Mesodermal cell (in vitro differentiated cells): ENCODE measurements at regions not wholly inside any gene's neighbourhood (a gene's known extent, or its start where the extent isn't known, plus 50 kb on each side); places are given as distances from the start of the nearest gene placed in this dataset.
A peak's percentile ranks its signal among the peaks of the same experiment; 100 is the strongest.

Experiments
- H3K27ac ChIP-seq: 2 replicates; pipeline ENCODE4 v1.7.0; 2013; ENCODE audit warnings: mild to moderate bottlenecking, low read depth, low read length, moderate library complexity; ENCODE audit not compliant: severe bottlenecking
- H3K36me3 ChIP-seq: 2 replicates; pipeline ENCODE4 v1.7.1; 2013; ENCODE audit warnings: mild to moderate bottlenecking, low read length, moderate library complexity; ENCODE audit not compliant: control insufficient read depth, insufficient read depth
- H3K4me1 ChIP-seq: one replicate; pipeline ENCODE4 v1.7.1; 2013; ENCODE audit warnings: mild to moderate bottlenecking, low read length; ENCODE audit not compliant: insufficient read depth, control insufficient read depth, poor library complexity, severe bottlenecking
- H3K4me3 ChIP-seq: 2 replicates; pipeline ENCODE4 v1.7.0; 2013; ENCODE audit warnings: low read length, control low read depth, mild to moderate bottlenecking; ENCODE audit not compliant: insufficient read depth, poor library complexity, severe bottlenecking; ENCODE audit errors: extremely low read depth
- H3K9me3 ChIP-seq: 2 replicates; pipeline ENCODE4 v1.7.1; 2013; ENCODE audit warnings: mild to moderate bottlenecking, low read length, moderate library complexity; ENCODE audit not compliant: control insufficient read depth
- WGBS, 2 experiments: methylation state at CpG; one replicate each; pipeline ENCODE4 v1.1.5; 2013; ENCODE audit warnings: missing lambda C conversion rate in 2 of 2; ENCODE audit not compliant: insufficient coverage in 2 of 2; 5-methylcytosine and 5-hydroxymethylcytosine counted together

DNA sequence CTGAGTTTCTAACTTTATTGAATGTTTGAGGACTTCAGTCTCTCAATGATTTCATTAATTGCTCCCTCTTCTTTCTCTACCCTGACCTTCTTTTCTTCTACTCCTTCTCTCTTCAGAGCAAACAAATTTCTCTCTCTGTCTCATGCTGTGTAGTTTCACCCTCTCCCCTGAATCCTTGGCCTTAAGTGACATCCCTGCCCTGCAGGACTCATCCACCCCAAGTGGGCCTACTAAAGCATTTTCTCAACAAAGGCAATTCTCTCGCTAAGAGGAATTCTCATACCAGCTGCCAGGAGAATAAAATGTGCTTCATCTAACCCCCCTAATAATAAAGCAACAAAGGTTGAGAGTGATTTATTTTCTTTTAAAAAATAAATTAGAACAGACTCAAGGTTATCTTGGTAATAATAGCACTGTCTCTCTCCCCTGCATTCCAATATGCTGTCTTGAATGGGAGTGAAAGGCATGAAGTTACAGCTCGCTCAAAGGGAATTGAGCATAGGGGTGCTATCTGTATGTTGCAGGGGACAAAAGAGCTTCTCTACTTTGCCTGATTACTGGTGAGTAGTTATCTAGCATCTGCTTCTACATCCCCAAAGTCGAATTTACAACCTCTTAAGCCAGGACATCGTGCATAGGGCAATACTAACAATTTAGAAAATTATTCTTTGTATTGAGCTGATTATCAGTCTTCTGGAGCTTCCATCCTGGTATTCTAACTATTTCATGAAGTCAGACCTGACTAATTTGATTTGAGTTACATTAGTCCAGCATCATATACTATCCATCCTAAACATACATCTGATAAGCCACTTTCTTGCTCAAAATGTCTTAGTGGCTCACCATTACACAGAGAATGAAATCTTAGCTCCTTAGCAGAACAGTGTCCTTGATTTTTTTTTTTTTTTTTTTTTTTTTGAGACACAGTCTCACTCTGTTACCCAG, 76.9 kb upstream of the DNAJC19 start:
- Histone ChIP-seq H3K27ac (no peak overlapping the region), H3K9me3 (no peaks in the 10 kb centered on the region), H3K4me3 (no peak overlapping the region), H3K4me1 (peaks cover 11% of the 10 kb centered on the region), H3K36me3 (no peaks in the 10 kb centered on the region)
- WGBS, 2 experiments = 71% methylated on average over 1 of the region's 4 CpGs; no CpG with 5 or more reads in 1 of the 2 experiments

DNA sequence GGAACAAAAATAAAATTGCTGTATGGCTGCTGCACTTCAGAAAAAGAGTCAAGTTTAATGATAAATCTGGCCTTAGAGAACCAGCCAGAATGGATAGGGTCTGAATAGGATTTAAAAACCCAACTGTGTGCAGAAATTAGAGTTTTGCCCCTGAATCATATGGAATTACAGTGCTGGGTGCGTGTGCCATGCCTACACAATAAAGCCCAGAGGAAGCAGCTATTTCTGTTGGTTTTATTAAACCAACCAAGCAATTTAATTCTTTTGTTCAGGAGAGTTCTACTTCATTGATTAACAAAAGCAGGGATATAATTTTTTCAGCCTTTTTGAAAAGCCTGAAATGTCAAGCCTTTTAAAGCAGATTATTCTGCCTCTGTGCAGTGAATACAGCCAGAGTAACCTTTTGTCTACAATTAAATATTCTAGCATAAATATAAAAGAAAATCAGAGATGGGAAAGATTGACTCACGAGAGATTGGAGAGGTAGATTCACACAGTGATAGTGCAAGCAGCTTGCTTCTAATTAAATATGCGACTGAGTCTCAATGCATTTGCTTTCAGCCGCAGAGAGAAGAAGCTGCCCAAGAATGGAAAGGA, 66.7 kb upstream of the DNAJC19 start:
- no peak overlapping the region for H3K27ac ChIP-seq
- no peaks in the 10 kb centered on the region for H3K9me3 ChIP-seq
- 81 to 83% methylated on average over 2 to 4 of the region's 4 CpGs for WGBS, 2 experiments
- no peaks in the 10 kb centered on the region for H3K36me3 ChIP-seq
- peaks cover 16% of the 10 kb centered on the region for H3K4me1 ChIP-seq
- H3K4me3 ChIP-seq = no peak overlapping the region

DNA sequence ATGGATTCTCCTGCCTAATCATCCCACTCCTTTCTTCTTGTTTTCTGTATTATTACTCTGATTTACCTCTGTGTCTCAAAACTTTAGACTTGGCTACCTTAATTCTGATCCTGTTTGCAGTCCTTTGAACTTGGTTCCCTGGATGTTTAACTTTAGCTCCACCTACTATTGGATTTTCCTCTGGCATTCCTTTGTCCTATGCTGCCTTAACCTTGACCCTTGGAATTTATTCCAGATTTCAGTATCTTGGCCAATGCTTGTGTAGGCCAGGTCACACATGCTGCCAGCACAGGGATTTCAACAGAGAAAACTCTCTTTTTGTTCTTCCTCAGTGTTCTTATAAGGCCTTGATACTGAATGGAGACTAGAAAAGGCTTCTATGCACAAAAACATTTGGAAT, 65.0 kb upstream of the DNAJC19 start:
- H3K4me3 ChIP-seq = no peak overlapping the region
- H3K27ac ChIP-seq = no peak overlapping the region
- no peaks in the 10 kb centered on the region for H3K9me3 ChIP-seq
- H3K4me1 ChIP-seq = peaks cover 25% of the 10 kb centered on the region
- H3K36me3 ChIP-seq = no peaks in the 10 kb centered on the region

DNA sequence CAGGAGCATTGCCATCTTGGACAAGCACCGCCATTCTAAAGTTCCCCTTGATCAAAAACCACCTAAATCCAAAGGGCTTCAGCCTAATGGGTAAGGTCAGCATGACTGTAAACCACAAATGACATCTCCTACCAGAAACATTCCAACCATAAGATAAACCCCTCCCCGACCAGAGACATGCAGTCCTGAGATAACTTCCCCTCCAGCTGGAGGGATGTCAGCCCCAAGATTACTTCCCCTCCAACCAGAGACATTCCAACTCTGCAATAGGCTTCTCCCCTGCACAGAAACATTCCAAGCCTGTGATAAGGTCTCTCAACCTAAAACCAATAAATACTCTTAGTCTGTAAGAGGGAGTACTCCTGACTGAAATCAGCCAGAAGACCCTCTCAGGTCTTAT, 62.7 kb upstream of the DNAJC19 start:
- H3K27ac ChIP-seq = peak overlapping the region; percentile 73
- no peak overlapping the region for H3K4me3 ChIP-seq
- H3K9me3 ChIP-seq = peaks cover 2% of the 10 kb centered on the region
- no peaks in the 10 kb centered on the region for H3K36me3 ChIP-seq
- 60 to 72% methylated on average over 1 to 2 of the region's 2 CpGs for WGBS, 2 experiments
- peaks cover 25% of the 10 kb centered on the region for H3K4me1 ChIP-seq

DNA sequence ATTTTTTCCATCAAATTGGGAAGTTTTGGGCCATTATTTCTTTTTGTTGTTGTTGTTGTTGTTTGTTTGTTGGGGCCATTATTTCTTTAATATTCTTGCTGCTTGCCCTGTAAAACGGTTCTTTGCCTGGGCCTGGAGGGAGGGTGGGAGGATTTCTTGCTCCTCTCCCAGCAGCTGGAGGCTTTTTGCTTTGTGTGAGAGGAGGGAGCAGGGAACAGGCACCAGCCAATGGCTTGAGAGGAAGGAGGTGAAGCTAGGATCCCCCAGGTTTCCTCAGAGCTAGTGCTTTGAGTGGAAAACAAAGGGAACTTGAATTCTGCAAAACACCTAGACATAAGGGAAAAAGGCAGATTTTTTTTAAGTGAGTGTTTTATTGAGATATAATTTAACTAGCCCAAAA, 61.2 kb upstream of the DNAJC19 start:
- WGBS, 2 experiments = 29% methylated on average over 1 of the region's 1 CpG; no CpG with 5 or more reads in 1 of the 2 experiments

DNA sequence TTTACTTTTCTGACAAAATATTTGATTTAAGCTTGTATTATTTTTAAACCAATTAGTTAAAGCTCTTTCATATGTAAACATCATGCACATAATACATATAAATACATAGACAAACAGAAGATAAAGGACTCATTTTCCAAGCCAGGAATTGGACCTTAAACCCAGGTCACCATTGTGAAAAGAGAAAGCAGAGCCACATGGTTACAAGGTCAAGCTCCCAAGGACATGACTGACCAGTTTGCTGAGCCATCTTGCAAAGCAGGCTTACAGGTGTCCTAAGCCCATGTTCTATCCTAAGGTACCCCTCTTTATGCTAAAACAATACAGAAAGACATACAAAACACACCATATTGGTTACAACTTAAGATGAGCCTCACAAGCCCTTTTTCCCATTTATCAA, 50.5 kb upstream of the DNAJC19 start:
- H3K27ac ChIP-seq = no peak overlapping the region
- H3K36me3 ChIP-seq = no peaks in the 10 kb centered on the region
- no peaks in the 10 kb centered on the region for H3K9me3 ChIP-seq
- no peak overlapping the region for H3K4me3 ChIP-seq
- no peaks in the 10 kb centered on the region for H3K4me1 ChIP-seq

More for the DNA sequence above, 61.2 kb upstream of the DNAJC19 start:
- peaks cover 10% of the 10 kb centered on the region for H3K9me3 ChIP-seq
- H3K36me3 ChIP-seq = no peaks in the 10 kb centered on the region
- H3K4me3 ChIP-seq = no peak overlapping the region
- peak overlapping the region; percentile 41 for H3K27ac ChIP-seq
- H3K4me1 ChIP-seq = peaks cover 25% of the 10 kb centered on the region
